SW480 (cell line): ENCODE measurements at regions not wholly inside any gene's neighbourhood (a gene's known extent, or its start where the extent isn't known, plus 50 kb on each side); places are given as distances from the start of the nearest gene placed in this dataset.
A peak's percentile ranks its signal among the peaks of the same experiment; 100 is the strongest.
"Not testable (repeated sequence)": the region's sequence is repeated elsewhere in the genome, so short reads cannot be mapped to it uniquely, and the experiment has no call there.

Experiments
- DNase-seq: peaks from one replicate; pipeline ENCODE4 v3.0.0-alpha.2; 2016; ENCODE audit warnings: low spot score

DNA sequence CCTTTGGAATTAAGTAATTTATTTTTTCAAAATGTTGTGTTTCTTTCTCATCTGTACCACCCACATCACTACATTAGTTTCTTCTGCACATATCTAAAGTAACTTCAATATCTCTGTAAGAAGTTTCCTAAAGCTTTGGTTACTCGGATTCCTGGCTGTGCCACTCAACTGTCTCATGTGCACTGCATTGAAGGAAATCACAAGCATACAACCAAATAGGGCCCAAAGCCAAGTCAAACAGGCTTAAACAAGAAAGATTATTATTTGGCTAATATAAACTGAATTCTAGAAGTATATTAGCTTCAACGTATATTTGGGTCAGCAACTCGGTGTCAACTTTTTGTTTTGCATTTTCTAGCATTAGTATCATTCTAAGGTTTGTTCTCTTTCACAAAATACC lies 1647.6 kb upstream of the SPRY2 start:
- no peak for DNase-seq

GRCh38 chr13:81987677-81988357 lies 1646.9 kb upstream of the SPRY2 start:
- DNase-seq: no peak

- DNase-seq: no peak
These were observed 1646.2 kb upstream of the SPRY2 start for GRCh38 chr13:81987159-81987558.

DNA sequence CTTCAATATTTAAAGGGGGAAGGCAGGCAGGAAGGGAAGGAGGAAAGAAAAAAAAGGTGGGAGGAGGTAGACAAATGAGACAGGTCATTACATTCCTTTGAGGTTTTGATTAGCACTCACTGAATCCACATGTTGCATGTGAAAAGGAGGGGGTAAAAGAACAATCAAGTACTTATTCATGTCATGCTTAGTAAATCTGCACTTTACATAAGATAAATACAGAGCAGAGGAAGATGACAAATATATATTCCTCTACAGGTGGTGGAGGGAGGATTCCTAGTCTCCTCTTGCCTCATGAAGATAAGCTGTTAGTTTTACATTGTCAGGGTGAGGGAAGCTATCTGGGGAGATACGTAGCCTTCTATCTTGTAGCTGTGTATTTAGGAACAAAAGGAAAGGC lies 1645.4 kb upstream of the SPRY2 start:
- no peak for DNase-seq

DNA sequence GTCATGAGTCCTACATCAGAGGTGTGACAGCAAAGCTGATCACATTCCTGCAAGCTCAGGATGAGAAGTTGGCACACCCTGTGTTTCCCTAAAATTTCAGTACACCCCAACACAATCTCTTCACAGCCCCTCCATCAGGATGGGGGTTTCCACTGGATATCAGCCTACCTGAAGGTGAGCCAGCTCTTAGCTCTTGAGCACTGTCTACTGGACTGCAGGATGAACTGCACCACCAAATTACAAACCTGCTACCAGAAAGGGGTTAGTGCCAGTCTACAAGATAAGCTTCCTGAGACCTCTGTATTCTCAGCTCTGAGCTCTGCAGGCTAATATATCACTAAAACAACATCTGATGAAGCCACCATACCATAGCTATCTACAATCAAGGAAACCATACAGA lies 1616.2 kb upstream of the SPRY2 start:
- no peak for DNase-seq

- peak; percentile 8 for DNase-seq
These were observed 1589.1 kb upstream of the SPRY2 start for GRCh38 chr13:81929988-81930387.

GRCh38 chr13:81927347-81927746 lies 1586.4 kb upstream of the SPRY2 start:
- DNase-seq: peak; percentile 1

GRCh38 chr13:81917810-81918209 lies 1576.9 kb upstream of the SPRY2 start:
- no peak for DNase-seq

GRCh38 chr13:81916461-81916860 lies 1575.5 kb upstream of the SPRY2 start:
- no peak for DNase-seq

DNA sequence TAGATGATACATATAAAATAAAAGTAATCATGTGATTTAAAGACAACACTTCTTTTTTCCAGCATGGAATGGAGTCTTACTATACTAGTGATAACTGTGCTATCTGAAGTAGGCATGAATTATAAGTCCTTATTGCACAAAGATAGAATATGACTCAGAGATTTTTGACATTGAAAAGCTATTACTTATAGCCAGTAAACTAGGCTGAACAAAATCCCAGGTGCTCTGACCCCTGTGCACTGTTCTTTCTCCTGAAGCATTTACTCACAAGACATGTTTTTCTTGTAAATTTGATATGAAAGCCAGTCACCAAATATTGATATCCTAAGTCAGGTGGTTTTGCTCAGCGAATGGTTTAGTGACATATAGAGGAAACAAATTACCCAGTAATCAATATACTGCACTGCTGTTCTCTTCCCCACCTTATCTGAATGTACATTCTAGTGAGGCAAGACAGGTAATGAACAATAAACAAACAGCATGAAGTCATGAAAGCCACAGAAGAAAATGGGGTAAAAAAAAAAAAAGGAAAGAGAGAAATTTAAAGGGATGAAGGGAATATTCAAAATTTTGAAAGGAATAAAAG lies 1567.0 kb upstream of the SPRY2 start:
- DNase-seq: no peak

DNA sequence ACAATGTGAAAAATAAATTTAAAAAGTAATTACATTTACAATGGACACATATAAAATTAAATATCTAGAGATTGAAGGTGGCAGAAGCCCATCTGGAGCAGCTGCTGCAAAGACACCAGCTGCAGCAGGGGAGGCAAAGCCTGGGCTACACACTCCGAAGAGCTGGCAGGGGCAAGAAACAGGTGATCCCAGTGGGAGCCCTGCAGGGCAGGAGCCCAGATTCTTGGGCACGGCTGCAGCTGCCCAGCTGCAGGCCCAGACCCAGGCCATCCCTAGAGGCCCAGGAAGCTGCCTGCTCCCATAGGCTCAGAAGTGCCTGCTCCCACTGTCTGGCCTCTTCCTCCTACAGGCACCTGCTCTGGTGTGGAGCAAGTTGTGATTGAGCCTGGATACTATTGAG lies 1547.9 kb upstream of the SPRY2 start:
- no peak for DNase-seq

- no peak for DNase-seq
These were observed 1534.0 kb upstream of the SPRY2 start for GRCh38 chr13:81874681-81875661.

DNA sequence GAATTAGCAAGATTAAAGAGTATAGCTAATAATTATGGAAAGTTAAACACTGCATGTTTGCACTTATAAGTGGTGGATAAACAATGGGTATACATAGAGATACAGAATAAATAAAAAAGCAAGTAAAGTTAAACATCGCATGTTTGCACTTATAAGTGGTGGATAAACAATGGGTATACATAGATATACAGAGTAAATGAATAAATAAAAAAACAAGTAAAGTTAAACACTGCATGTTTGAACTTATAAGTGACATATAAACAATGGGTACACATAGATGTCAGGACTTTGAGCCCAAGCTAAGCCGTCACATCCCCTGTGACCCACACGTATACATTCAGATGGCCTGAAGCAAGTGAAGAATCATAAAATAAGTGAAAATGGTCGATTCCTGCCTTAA lies 1533.3 kb upstream of the SPRY2 start:
- DNase-seq: no peak

GRCh38 chr13:81872581-81872980 lies 1531.7 kb upstream of the SPRY2 start:
- DNase-seq: no peak

GRCh38 chr13:81871751-81872325 lies 1530.9 kb upstream of the SPRY2 start:
- not testable (repeated sequence) for DNase-seq

DNA sequence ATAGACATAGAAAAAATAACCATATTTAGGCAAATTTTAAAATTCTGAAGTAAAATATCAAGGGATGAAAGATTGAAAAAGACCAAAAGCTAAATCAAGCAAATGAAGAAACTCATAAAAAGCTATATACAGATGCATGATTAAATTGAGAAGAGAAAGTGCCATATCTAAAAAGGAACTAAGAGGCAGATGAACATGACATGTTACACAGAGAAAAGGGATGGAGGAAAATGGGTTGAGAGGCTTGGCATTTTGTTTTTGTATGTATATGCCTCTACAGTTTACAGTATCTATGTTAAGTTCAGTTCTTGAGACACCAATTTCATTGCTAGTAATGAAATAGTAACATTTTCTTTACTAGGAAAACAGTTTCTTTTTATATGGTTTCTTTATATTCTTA lies 1507.4 kb upstream of the SPRY2 start:
- no peak for DNase-seq

GRCh38 chr13:81846771-81847170 lies 1505.8 kb upstream of the SPRY2 start:
- DNase-seq: no peak

DNA sequence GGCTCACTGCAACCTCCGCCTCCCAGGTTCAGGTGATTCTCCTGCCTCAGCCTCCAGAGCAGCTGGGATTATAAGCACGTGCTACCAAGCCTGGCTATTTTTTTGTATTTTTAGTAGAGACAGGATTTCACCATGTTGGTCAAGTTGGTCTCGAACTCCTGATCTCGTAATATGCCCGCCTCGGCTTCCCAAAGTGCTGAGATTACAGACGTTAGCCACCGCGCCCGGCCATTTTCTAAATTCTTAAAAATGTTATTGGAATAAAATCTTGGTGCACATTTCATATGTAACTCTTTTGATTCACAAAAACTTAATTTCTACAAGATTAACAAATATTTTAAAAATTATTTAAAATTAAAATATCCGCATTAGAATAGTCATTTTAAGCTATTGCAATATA lies 1480.3 kb upstream of the SPRY2 start:
- DNase-seq: no peak

GRCh38 chr13:81800433-81800832 lies 1459.5 kb upstream of the SPRY2 start:
- no peak for DNase-seq

GRCh38 chr13:81795710-81796109 lies 1454.8 kb upstream of the SPRY2 start:
- no peak for DNase-seq

DNA sequence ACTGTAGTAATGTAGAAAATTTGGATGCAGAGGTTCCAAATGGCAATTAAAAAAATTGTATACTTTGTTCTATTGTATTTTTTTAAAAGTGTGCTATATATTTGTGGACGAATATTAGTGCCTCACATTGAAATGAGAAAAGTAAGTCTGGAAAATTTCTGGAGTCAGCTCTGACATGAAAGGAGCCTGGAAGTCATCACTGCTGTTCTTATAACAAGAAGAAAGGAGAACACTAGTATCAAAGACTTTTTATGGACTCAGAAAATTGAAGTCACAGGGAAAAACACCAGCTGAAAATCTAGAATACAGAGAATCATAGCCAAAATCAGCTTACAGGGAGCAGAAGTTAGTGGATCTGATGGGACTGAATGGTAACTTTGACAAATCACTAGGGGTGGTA lies 1450.7 kb upstream of the SPRY2 start:
- no peak for DNase-seq

- no peak for DNase-seq
These were observed 1440.5 kb upstream of the SPRY2 start for GRCh38 chr13:81781471-81781870.

DNA sequence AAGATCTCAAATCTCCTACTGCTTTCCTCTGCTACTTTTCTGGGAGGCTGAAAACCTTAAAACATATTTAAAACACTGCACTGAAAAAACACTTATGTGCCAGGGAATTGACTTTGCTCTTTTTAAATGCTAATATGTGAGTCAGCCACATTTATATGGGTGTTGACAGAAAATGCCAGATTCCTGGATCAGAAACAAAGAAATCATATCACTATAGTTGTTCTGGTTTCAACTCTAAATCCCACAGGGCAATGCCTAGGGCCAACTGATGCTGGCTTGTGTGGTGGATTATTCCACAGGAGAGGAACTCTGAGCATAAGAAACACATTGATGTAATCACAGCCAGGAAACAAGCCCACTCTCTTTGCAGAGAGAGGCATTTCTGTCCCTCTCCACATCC lies 1439.0 kb upstream of the SPRY2 start:
- DNase-seq: no peak
